ENCODE measurements at regions not wholly inside any gene's neighbourhood (a gene's known extent, or its start where the extent isn't known, plus 50 kb on each side); places are given as distances from the start of the nearest gene placed in this dataset.

DNA sequence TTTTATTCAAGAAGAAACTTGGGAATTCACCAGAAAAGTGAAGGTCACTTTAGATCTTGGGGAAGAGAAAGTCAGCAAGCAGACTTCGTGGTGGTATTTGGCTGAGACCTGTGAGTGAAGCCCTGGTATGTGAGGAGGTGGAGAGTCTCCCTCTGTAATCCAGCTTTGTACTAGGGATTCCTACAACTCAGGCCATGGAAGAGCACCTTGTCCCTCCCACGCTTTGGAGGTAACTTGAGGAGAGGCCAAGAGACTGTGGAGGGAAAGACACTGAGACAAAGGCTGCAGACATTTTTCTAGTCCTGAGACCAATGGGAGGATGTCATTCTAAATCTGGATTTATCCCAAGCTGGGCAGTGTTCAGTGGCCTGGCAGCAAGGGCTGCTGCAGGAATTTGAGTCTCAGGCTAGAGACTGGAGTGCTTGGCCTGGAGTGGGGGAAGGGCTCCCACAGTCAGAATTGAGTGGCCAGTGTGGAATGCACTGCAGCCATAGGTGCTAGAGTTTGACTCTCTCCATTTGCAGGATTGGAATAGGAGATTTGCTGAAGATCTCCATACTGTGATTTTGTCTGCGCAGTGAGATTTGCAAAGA lies 219.0 kb downstream of the ACTR3 start:
- H3K9me3 Mint-ChIP-seq (ENCODE audit: low read depth, unreplicated experiment) = peaks cover 3% of the 10 kb centered on the region
- CTCF ChIA-PET = no interaction called here
- no peaks in the 10 kb centered on the region for H3K36me3 Mint-ChIP-seq (ENCODE audit: insufficient read depth, unreplicated experiment)
- DNase-seq = no peak
- no peak overlapping the region for H3K27ac Mint-ChIP-seq (ENCODE audit: unreplicated experiment)
- no peak overlapping the region for H3K4me3 Mint-ChIP-seq (ENCODE audit: low read depth, unreplicated experiment)
- H3K4me1 Mint-ChIP-seq (ENCODE audit: low read depth, unreplicated experiment) = no peaks in the 10 kb centered on the region
- no TSS peak for BruUV-seq (replicated peaks)
- TF ChIP-seq, protein P1, sequence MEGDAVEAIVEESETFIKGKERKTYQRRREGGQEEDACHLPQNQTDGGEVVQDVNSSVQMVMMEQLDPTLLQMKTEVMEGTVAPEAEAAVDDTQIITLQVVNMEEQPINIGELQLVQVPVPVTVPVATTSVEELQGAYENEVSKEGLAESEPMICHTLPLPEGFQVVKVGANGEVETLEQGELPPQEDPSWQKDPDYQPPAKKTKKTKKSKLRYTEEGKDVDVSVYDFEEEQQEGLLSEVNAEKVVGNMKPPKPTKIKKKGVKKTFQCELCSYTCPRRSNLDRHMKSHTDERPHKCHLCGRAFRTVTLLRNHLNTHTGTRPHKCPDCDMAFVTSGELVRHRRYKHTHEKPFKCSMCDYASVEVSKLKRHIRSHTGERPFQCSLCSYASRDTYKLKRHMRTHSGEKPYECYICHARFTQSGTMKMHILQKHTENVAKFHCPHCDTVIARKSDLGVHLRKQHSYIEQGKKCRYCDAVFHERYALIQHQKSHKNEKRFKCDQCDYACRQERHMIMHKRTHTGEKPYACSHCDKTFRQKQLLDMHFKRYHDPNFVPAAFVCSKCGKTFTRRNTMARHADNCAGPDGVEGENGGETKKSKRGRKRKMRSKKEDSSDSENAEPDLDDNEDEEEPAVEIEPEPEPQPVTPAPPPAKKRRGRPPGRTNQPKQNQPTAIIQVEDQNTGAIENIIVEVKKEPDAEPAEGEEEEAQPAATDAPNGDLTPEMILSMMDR (IDR thresholded peaks at IDR 0.05; ENCODE audit: unreplicated experiment) = no peak
- no peaks in the 10 kb centered on the region for H3K27me3 Mint-ChIP-seq (ENCODE audit: unreplicated experiment)
- intact Hi-C loops (cut with micrococcal nuclease; ENCODE audit: unreplicated experiment) = no loop called here

DNA sequence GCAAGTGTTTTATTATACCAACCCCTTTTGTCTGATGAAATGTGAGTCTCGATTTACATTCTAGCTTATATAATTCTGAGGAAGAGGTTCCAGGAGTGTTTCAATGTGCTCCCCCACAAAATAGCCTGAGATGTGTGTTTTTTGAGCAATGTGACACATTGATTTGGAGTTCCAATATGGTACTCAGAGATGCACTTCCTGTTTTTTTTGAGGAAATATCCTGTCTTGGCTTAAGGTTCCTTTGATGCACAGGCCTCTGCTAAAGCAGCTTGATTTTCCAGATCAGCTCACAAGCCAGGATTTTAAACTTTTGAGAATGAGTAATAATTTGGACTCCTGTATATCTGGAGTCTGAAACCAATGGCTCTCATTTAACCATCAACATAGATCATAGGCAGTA lies 221.4 kb downstream of the ACTR3 start:
- peaks cover 8% of the 10 kb centered on the region for H3K4me1 Mint-ChIP-seq (ENCODE audit: low read depth, unreplicated experiment)
- no peak overlapping the region for H3K4me3 Mint-ChIP-seq (ENCODE audit: low read depth, unreplicated experiment)

DNA sequence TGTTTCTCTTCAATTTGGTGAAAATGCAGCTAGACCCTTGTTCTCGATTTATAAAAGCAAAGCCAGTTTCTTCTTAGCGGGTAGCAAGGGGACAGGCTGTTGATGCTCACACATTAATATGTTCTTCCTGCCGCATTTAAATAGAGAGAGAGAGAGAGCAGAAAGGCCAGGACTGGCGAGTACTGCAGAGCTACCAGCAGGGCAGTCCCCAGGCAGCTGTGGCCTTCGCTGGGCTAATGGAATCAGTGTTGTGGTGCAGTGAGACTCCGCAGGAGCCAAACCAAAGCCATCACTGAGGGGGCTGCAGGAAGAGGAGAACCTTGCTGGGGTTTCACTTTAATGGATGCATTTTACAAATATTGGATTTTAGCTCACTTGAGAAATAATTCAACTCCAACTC lies 223.6 kb downstream of the ACTR3 start:
- no peak for DNase-seq
- Mint-ChIP-seq H3K36me3 (ENCODE audit: insufficient read depth, unreplicated experiment) (no peaks in the 10 kb centered on the region), H3K27me3 (ENCODE audit: unreplicated experiment) (no peaks in the 10 kb centered on the region), H3K4me3 (ENCODE audit: low read depth, unreplicated experiment) (no peak overlapping the region), H3K27ac (ENCODE audit: unreplicated experiment) (no peak overlapping the region), H3K4me1 (ENCODE audit: low read depth, unreplicated experiment) (peaks cover 8% of the 10 kb centered on the region), H3K9me3 (ENCODE audit: low read depth, unreplicated experiment) (peaks cover 2% of the 10 kb centered on the region)
- TF ChIP-seq, protein P1 (IDR thresholded peaks at IDR 0.05; ENCODE audit: unreplicated experiment) = no peak
- BruUV-seq (replicated peaks) = no TSS peak
- intact Hi-C loops (cut with micrococcal nuclease; ENCODE audit: unreplicated experiment) = no loop called here
- CTCF ChIA-PET = no interaction called here

More for the DNA sequence above, 221.4 kb downstream of the ACTR3 start:
- TF ChIP-seq, protein P1 (IDR thresholded peaks at IDR 0.05; ENCODE audit: unreplicated experiment) = no peak
- DNase-seq = no peak
- Mint-ChIP-seq H3K9me3 (ENCODE audit: low read depth, unreplicated experiment) (peaks cover 2% of the 10 kb centered on the region), H3K27me3 (ENCODE audit: unreplicated experiment) (no peaks in the 10 kb centered on the region), H3K36me3 (ENCODE audit: insufficient read depth, unreplicated experiment) (no peaks in the 10 kb centered on the region), H3K27ac (ENCODE audit: unreplicated experiment) (no peak overlapping the region)
- CTCF ChIA-PET = no interaction called here
- intact Hi-C loops (cut with micrococcal nuclease; ENCODE audit: unreplicated experiment) = no loop called here
- no TSS peak for BruUV-seq (replicated peaks)

DNA sequence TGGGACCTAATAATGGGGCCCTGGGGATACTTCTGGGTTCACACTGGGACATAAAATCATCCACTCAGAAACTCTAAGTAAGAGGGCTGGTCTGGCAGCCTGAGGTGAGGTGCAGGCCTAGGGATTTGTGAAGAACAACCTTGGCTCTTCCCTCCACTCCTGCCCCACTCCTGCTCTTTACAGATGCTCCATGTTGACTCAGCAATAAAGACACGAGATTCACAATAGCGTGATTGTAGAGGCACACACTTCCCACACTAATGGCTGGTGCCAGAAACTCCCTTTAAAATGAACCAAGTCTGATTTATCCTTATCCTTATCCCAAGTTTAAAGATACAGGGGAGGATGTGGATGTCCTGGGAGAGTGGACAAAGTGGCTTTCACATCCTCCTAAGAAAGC lies 228.2 kb downstream of the ACTR3 start:
- DNase-seq = no peak
- H3K9me3 Mint-ChIP-seq (ENCODE audit: low read depth, unreplicated experiment) = peaks cover 2% of the 10 kb centered on the region
- H3K4me3 Mint-ChIP-seq (ENCODE audit: low read depth, unreplicated experiment) = no peak overlapping the region
- CTCF ChIA-PET = no interaction called here
- peaks cover 8% of the 10 kb centered on the region for H3K4me1 Mint-ChIP-seq (ENCODE audit: low read depth, unreplicated experiment)
- intact Hi-C loops (cut with micrococcal nuclease; ENCODE audit: unreplicated experiment) = no loop called here
- no peaks in the 10 kb centered on the region for H3K27me3 Mint-ChIP-seq (ENCODE audit: unreplicated experiment)
- TF ChIP-seq, protein P1 (IDR thresholded peaks at IDR 0.05; ENCODE audit: unreplicated experiment) = no peak
- BruUV-seq (replicated peaks) = no TSS peak
- no peak overlapping the region for H3K27ac Mint-ChIP-seq (ENCODE audit: unreplicated experiment)
- H3K36me3 Mint-ChIP-seq (ENCODE audit: insufficient read depth, unreplicated experiment) = no peaks in the 10 kb centered on the region
